HUES64 (cell line): ENCODE measurements at regions not wholly inside any gene's neighbourhood (a gene's known extent, or its start where the extent isn't known, plus 50 kb on each side); places are given as distances from the start of the nearest gene placed in this dataset.
"Not testable (repeated sequence)": the region's sequence is repeated elsewhere in the genome, so short reads cannot be mapped to it uniquely, and the experiment has no call there.

ENCODE experiments used
- H3K27ac ChIP-seq: 2 replicates; pipeline ENCODE4 v1.7.0; 2013; ENCODE audit warnings: low read depth, low read length, inconsistent platforms
- H3K27me3 ChIP-seq: 2 replicates; pipeline ENCODE4 v1.6.1; 2013; ENCODE audit warnings: mild to moderate bottlenecking, low read length; ENCODE audit not compliant: insufficient read depth
- H3K36me3 ChIP-seq: 2 replicates; pipeline ENCODE4 v1.6.1; 2013; ENCODE audit warnings: mild to moderate bottlenecking, low read length; ENCODE audit not compliant: insufficient read depth
- H3K4me1 ChIP-seq: 2 replicates; pipeline ENCODE4 v1.6.1; 2013; ENCODE audit warnings: mild to moderate bottlenecking, low read length, moderate library complexity; ENCODE audit not compliant: insufficient read depth
- H3K4me3 ChIP-seq: 2 replicates; pipeline ENCODE4 v1.5.1; 2013; ENCODE audit warnings: mild to moderate bottlenecking, low read length, moderate library complexity
- H3K9ac ChIP-seq: 2 replicates; pipeline ENCODE4 v1.6.1; 2013; ENCODE audit warnings: mild to moderate bottlenecking, low read depth, low read length
- H3K9me3 ChIP-seq: 2 replicates; pipeline ENCODE4 v1.6.1; 2013; ENCODE audit warnings: low read depth, low read length; ENCODE audit not compliant: insufficient read depth
- WGBS: fragments of 150-250, 120-280 bp; methylation state at CpG from one replicate; pipeline ENCODE4 v1.1.7; 2013; ENCODE audit warnings: missing lambda C conversion rate; 5-methylcytosine and 5-hydroxymethylcytosine counted together

DNA sequence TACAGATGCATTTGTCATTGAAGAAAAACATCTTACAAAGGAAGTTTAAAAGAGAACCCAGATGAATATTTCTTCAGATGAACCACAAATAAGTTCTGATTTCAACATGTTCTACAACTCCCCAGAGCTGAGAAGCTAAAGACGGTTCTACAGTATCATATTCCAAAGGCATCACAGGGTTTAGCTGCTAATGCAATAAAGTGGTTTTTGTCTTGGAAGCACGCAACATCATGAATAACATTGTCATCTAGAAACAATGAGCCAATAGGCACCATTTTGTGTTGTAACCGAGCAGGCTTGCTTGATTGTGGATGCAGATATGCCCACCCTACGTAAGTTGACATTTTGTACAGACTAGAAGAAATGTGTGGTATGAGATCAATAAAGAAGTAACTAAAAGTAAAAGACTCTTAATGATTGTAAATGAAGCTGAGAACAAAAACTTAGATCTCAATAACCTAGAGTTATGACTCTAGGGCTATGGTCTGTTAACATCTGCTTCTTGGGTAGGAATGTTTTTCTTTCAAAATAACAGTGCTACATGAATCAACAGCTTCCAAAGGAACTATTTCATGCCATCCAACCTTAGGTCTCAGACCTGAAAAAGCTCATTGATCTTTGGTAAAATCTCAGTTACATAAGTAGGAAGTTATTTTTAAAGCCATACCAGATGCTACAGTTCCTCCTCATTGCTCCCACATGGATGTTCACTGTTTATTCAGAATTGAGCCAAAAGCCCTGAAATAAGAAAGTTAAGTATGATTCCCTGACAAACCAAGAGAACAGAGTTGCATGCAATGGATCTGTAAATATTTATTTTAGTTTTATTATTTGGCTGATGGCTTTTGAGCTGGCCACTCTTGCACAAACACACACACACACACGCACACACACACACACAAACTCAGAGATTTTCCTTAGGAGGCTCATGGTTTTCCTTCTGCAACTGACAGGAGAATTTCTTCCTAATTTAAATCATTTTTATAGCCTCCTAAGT is 118.7 kb upstream of the SLCO6A1 start:
- Histone ChIP-seq H3K4me3 (no peak overlapping the region), H3K27me3 (no peaks in the 10 kb centered on the region), H3K9me3 (no peaks in the 10 kb centered on the region), H3K9ac (no peak overlapping the region), H3K4me1 (no peaks in the 10 kb centered on the region), H3K36me3 (no peaks in the 10 kb centered on the region), H3K27ac (no peak overlapping the region)
- 86% methylated on average over 5 of the region's 5 CpGs for WGBS

DNA sequence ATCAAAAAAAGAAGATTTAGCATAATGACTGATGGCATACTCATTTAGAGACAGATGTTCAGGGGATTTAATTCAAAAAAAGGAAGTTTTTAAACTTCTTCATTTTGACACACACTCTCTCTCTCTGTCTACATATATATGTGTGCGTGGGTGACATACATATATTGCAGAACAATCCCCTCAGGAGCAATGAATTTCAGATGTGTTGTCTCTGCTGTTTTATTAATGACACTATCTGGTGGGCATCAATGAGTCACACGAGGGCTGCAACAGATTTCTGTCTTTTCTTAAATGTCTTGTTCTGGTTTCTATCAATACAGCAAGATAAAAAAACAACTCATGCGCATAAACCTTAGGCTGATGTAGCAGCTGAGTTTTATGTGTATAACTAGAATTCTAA is 123.5 kb upstream of the SLCO6A1 start:
- no peaks in the 10 kb centered on the region for H3K27me3 ChIP-seq
- no peaks in the 10 kb centered on the region for H3K36me3 ChIP-seq
- WGBS = 95% methylated on average over 2 of the region's 3 CpGs
- H3K4me3 ChIP-seq = no peak overlapping the region
- H3K9me3 ChIP-seq = no peaks in the 10 kb centered on the region
- H3K4me1 ChIP-seq = no peaks in the 10 kb centered on the region
- H3K27ac ChIP-seq = no peak overlapping the region
- H3K9ac ChIP-seq = no peak overlapping the region

DNA sequence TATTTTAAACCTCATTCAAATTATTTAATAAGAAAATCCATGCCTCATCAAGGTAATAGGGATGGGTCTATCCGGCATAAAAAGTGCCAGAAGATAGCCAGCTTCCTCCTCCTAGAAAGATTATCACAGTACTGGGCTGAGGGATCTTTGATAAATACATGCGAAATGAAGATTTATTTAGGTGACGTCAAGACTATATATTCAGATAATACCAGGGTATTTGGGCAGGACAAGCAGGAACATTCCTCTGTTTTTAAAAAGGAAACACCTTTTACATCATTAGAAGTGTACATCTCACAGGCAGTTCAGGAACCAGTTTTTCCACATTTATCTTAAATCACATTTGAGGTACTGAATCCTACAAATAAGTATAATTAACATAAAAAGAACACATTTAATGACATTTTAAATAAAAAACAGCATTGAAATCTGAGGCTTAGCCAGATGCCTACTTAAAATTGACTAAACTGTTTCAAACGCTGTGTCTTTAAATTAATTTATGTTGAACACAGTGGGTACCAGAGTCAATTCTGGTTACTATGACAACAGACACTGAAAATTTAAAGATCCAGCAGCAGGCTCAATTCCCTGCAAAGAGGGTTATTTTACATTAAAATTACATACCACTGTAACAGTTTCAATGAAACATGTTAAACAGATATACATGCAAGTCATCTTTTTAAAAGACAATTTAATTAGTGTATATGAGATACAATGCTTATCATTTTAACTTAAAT is 124.7 kb upstream of the SLCO6A1 start:
- H3K36me3 ChIP-seq = no peaks in the 10 kb centered on the region

DNA sequence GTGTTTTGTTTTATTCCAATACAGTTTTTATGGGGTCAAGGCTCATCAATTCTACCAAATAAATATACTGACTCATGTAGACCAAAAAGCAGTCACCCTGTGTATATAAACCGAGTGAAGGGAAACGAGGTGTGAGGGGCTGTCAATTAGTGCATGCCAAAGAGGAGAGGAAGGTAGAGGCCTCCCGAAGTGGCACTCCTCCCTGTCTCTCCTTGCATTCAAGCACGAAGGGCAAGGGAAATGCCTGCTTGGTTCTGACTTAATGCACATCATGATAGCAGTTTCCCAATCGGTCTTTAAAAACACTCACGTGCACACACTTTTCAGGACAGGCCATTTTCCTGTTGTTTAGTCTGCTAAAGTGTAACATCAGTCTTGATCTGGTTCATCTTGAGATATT is 125.6 kb upstream of the SLCO6A1 start:
- H3K9ac ChIP-seq = no peak overlapping the region
- H3K9me3 ChIP-seq = no peaks in the 10 kb centered on the region
- no peaks in the 10 kb centered on the region for H3K27me3 ChIP-seq
- no peaks in the 10 kb centered on the region for H3K36me3 ChIP-seq
- H3K4me1 ChIP-seq = no peaks in the 10 kb centered on the region
- H3K4me3 ChIP-seq = no peak overlapping the region
- H3K27ac ChIP-seq = no peak overlapping the region
- 83% methylated on average over 6 of the region's 6 CpGs for WGBS

More for the DNA sequence above, 124.7 kb upstream of the SLCO6A1 start:
- Histone ChIP-seq H3K27me3 (no peaks in the 10 kb centered on the region), H3K9me3 (no peaks in the 10 kb centered on the region), H3K4me1 (no peaks in the 10 kb centered on the region), H3K9ac (no peak overlapping the region), H3K4me3 (no peak overlapping the region), H3K27ac (no peak overlapping the region)
- 93% methylated on average over 2 of the region's 4 CpGs for WGBS

DNA sequence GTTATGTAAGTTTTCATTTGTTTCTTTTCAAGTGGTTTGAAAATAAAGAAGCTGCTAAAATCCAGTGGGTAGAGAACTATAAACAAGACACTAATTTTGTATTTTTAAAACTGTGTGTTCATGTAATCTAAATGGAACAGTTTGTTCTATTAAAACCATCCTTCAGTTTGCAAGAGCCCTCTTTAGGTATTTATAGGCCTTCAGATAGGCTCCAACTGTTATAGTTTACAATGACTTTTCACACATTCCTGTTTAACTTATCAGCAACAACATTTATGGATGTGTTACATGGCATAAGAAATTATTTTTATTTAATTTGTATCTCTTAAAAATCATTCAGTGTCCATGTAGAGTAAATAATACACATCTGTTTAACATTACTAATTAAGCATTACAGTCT is 126.7 kb upstream of the SLCO6A1 start:
- Histone ChIP-seq H3K9me3 (no peaks in the 10 kb centered on the region), H3K27me3 (no peaks in the 10 kb centered on the region), H3K4me1 (no peaks in the 10 kb centered on the region), H3K9ac (no peak overlapping the region), H3K27ac (no peak overlapping the region), H3K4me3 (no peak overlapping the region), H3K36me3 (no peaks in the 10 kb centered on the region)

DNA sequence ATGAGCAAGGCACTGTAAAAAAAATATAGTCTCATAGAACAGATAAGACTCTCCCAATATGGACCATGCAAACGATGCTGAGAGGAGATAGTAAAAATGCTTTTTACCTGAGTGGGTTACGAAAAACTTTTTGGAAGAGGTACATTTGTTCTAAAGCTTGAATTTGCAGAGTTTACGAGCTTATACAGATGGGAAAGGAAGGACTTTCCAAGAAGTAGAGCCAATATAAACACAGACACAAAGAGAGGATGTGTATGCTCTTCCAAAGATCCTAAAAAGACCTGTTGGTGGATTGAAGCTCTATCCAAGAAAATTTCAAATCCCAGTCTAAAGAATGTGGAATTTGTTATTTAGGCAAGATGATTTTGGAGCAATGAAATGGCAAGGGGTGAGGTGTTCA is 127.1 kb upstream of the SLCO6A1 start:
- no peaks in the 10 kb centered on the region for H3K27me3 ChIP-seq
- H3K27ac ChIP-seq = no peak overlapping the region
- H3K9me3 ChIP-seq = no peaks in the 10 kb centered on the region
- H3K4me1 ChIP-seq = no peaks in the 10 kb centered on the region
- no peak overlapping the region for H3K4me3 ChIP-seq
- H3K36me3 ChIP-seq = no peaks in the 10 kb centered on the region
- 94% methylated on average over 3 of the region's 3 CpGs for WGBS
- H3K9ac ChIP-seq = no peak overlapping the region

DNA sequence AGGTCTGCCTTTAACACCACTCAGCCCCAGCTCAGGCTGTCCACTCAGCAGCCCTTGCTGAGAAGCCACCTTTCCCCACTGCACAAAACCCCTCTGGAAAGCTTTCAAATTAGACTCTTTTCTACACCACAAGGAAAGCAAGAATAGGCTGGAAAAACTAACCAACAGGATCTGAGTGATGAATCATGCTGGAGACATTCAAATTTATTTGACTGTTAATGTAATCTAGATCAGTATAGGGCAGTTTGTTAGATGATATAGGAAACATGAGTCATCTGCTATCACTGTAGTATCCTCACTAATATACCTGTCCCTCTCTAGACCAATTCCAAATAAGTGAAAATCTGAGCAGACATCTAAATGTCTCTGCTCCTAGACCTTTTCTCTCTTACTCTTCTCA is 127.8 kb upstream of the PAM start:
- Histone ChIP-seq H3K27ac (no peak overlapping the region), H3K9me3 (no peaks in the 10 kb centered on the region), H3K9ac (no peak overlapping the region), H3K4me3 (no peak overlapping the region), H3K36me3 (no peaks in the 10 kb centered on the region), H3K4me1 (no peaks in the 10 kb centered on the region), H3K27me3 (no peaks in the 10 kb centered on the region)

DNA sequence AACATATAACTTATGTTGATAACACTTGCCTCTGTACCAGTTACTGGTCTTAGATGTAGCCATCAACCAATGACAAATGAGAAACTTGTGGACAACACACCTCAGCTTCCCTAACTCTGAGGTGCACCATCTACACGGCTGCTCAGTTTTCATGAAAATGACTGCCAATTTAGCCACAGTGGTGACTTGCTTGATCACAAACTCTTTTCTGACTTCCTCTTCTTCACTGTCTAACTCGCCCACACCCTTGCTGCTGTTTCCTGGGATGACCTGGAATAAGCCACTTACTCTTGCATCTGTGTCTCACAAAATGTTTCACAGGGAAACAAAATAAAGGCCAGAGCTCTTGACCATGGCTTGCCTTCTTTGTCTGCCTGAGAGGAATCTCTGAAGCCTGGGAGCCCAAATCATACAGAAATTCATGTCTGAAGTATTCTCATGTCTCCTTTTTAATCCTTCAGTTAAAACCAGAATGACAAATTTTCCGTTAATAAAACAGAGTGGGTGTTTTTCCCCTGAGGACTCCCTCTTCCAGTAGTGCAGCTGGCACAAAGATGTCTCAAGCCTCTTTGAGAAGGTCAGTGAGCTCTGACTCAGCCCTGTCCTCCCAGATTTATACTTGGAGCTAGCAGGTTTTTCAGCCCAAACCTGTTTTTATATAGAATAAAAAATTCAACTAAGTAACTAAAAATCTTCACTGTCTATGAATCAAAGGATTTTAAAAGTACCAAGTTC is 126.5 kb upstream of the PAM start:
- WGBS = 94% methylated on average over 3 of the region's 3 CpGs
- no peaks in the 10 kb centered on the region for H3K27me3 ChIP-seq
- H3K4me3 ChIP-seq = no peak overlapping the region
- no peak overlapping the region for H3K9ac ChIP-seq
- no peaks in the 10 kb centered on the region for H3K36me3 ChIP-seq
- H3K9me3 ChIP-seq = peaks cover under 1% of the 10 kb centered on the region; the same call in 1 of the 2 replicates
- H3K27ac ChIP-seq = no peak overlapping the region
- no peaks in the 10 kb centered on the region for H3K4me1 ChIP-seq

DNA sequence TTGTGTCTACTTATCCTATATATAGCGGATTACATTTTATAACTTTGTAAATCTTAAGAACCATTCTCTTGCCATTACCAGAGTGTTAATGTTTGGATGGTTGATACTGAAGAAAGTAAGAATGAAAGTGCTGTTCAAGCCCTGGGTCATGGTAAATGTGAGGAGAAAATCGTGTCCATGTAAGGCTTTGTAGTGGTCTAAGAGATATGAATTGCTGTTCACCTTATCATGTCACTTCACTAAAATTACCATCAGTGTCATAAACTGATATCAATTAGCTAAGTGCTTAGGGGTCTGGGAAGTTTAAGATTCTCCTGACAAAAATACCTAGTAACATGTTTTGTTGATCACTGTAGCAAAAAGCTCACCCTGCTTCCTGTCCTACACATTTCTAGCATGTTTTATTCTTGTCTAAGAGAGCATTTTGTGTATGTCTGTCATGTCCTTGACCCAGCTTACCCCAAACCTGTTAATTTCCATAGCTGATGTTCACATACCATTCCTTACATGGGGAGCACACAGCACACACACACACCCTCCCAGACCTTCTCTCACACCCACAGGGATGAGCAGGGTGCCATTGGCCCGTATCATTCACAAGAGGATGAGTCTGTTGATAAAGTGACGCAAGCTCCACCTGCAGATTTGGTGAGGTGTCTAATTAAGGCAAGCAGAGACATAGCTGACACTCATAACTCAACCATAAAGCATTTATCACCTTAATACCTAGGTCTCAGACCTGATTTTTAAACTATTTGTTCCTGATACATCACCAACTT is 125.1 kb upstream of the PAM start:
- Histone ChIP-seq H3K36me3 (no peaks in the 10 kb centered on the region), H3K27me3 (no peaks in the 10 kb centered on the region), H3K27ac (no peak overlapping the region), H3K9me3 (peaks cover 2% of the 10 kb centered on the region; the same call in 1 of the 2 replicates), H3K4me1 (no peaks in the 10 kb centered on the region), H3K4me3 (no peak overlapping the region), H3K9ac (no peak overlapping the region)
- 94% methylated on average over 3 of the region's 4 CpGs for WGBS

DNA sequence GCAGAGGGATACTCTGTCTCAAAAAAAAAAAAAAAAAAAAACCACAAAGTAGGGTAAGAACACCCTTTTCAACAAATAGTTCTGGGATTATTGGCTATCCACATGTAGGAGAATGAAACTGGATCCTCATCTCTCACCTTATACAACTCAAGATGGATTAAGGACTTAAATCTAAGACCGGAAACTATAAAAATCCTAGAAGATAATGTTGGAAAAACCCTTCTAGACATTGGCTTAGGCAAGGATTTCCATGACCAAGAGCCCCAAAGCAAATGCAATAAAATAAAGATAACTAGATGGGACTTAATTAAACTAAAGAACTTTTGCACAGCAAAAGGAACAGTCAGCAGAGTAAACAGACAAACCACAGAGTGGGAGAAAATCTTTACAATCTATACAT is 119.7 kb upstream of the PAM start:
- WGBS = no CpG with 5 or more reads among the region's 1 CpG
- H3K27ac ChIP-seq, H3K9me3 ChIP-seq, H3K4me3 ChIP-seq, H3K4me1 ChIP-seq, H3K27me3 ChIP-seq, H3K9ac ChIP-seq, H3K36me3 ChIP-seq: not testable (repeated sequence)
